ENCODE measurements at regions not wholly inside any gene's neighbourhood (a gene's known extent, or its start where the extent isn't known, plus 50 kb on each side); places are given as distances from the start of the nearest gene placed in this dataset.

- BruUV-seq (replicated peaks): no TSS peak
- Mint-ChIP-seq H3K27me3 (ENCODE audit: unreplicated experiment) (no peaks in the 10 kb centered on the region), H3K36me3 (ENCODE audit: insufficient read depth, unreplicated experiment) (no peaks in the 10 kb centered on the region), H3K4me3 (ENCODE audit: low read depth, unreplicated experiment) (no peak overlapping the region), H3K4me1 (ENCODE audit: low read depth, unreplicated experiment) (no peaks in the 10 kb centered on the region), H3K9me3 (ENCODE audit: low read depth, unreplicated experiment) (no peaks in the 10 kb centered on the region), H3K27ac (ENCODE audit: unreplicated experiment) (no peak overlapping the region)
- CTCF ChIA-PET: no interaction called here
- intact Hi-C loops (cut with micrococcal nuclease; ENCODE audit: unreplicated experiment): no loop called here
- TF ChIP-seq CTCF (IDR thresholded peaks at IDR 0.05; ENCODE audit: unreplicated experiment): no peak
- DNase-seq: no peak
Observed at GRCh38 chr20:24241466-24241865, 228.0 kb upstream of the SYNDIG1 start.

DNA sequence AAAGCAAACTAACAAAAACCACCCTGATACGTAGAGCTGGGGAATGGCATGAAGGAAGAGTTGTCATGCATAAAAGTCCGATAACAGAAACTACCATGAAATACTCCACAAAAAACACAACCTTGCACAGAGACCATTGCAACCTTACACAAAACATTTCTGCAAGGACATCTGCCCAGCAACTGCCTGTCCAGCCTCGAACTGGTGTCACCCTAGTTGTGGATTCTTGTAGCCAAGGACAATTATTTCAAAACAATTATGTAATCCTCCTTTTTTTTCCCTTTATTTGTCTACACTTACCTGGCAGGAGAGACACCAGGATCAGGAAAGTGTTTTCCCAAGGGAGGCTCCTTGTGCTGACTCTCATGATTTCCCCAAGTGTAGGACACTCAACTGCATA lies 232.5 kb upstream of the SYNDIG1 start:
- Mint-ChIP-seq H3K9me3 (ENCODE audit: low read depth, unreplicated experiment) (no peaks in the 10 kb centered on the region), H3K36me3 (ENCODE audit: insufficient read depth, unreplicated experiment) (no peaks in the 10 kb centered on the region), H3K27me3 (ENCODE audit: unreplicated experiment) (no peaks in the 10 kb centered on the region), H3K27ac (ENCODE audit: unreplicated experiment) (no peak overlapping the region), H3K4me3 (ENCODE audit: low read depth, unreplicated experiment) (no peak overlapping the region), H3K4me1 (ENCODE audit: low read depth, unreplicated experiment) (no peaks in the 10 kb centered on the region)
- BruUV-seq (replicated peaks): no TSS peak
- intact Hi-C loops (cut with micrococcal nuclease; ENCODE audit: unreplicated experiment): no loop called here
- CTCF ChIA-PET: no interaction called here
- no peak for TF ChIP-seq CTCF (IDR thresholded peaks at IDR 0.05; ENCODE audit: unreplicated experiment)
- DNase-seq: no peak

DNA sequence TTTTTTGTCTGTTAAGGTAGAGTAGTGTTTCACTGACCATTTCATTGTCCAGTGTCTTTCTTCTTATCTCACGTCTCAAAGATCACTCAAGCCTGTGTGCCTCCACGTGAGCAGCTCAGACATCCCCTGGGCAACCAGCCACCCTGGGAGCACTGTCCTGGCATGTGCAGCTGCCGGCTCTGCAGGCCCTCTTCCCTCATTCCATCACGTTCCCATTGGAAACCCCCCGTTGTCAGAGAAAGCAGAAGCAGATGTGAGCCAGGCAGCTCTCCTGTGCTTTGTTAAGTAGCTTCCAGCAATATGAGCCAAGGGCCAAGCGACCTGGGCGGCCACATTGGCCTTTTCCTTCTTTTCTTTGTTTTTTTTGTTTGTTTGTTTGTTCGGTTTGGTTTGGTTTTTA lies 233.2 kb upstream of the SYNDIG1 start:
- intact Hi-C loops (cut with micrococcal nuclease; ENCODE audit: unreplicated experiment): no loop called here
- no peaks in the 10 kb centered on the region for H3K9me3 Mint-ChIP-seq (ENCODE audit: low read depth, unreplicated experiment)
- DNase-seq: no peak
- no peaks in the 10 kb centered on the region for H3K27me3 Mint-ChIP-seq (ENCODE audit: unreplicated experiment)
- no peaks in the 10 kb centered on the region for H3K36me3 Mint-ChIP-seq (ENCODE audit: insufficient read depth, unreplicated experiment)
- H3K4me3 Mint-ChIP-seq (ENCODE audit: low read depth, unreplicated experiment): no peak overlapping the region
- H3K4me1 Mint-ChIP-seq (ENCODE audit: low read depth, unreplicated experiment): no peaks in the 10 kb centered on the region
- no peak overlapping the region for H3K27ac Mint-ChIP-seq (ENCODE audit: unreplicated experiment)
- no peak for TF ChIP-seq CTCF (IDR thresholded peaks at IDR 0.05; ENCODE audit: unreplicated experiment)
- BruUV-seq (replicated peaks): no TSS peak
- CTCF ChIA-PET: no interaction called here

GRCh38 chr20:24235296-24236175 lies 233.9 kb upstream of the SYNDIG1 start:
- H3K4me1 Mint-ChIP-seq (ENCODE audit: low read depth, unreplicated experiment): no peaks in the 10 kb centered on the region
- no peak for TF ChIP-seq CTCF (IDR thresholded peaks at IDR 0.05; ENCODE audit: unreplicated experiment)
- no peaks in the 10 kb centered on the region for H3K27me3 Mint-ChIP-seq (ENCODE audit: unreplicated experiment)
- intact Hi-C loops (cut with micrococcal nuclease; ENCODE audit: unreplicated experiment): no loop called here
- DNase-seq: no peak
- no peaks in the 10 kb centered on the region for H3K36me3 Mint-ChIP-seq (ENCODE audit: insufficient read depth, unreplicated experiment)
- CTCF ChIA-PET: no interaction called here
- no peaks in the 10 kb centered on the region for H3K9me3 Mint-ChIP-seq (ENCODE audit: low read depth, unreplicated experiment)
- no peak overlapping the region for H3K4me3 Mint-ChIP-seq (ENCODE audit: low read depth, unreplicated experiment)
- BruUV-seq (replicated peaks): no TSS peak
- H3K27ac Mint-ChIP-seq (ENCODE audit: unreplicated experiment): no peak overlapping the region
